GM12878 (cell line): ENCODE measurements at regions not wholly inside any gene's neighbourhood (a gene's known extent, or its start where the extent isn't known, plus 50 kb on each side); places are given as distances from the start of the nearest gene placed in this dataset.

Source experiments
- ATAC-seq: fragments of 200-7000 bp; cut with Tn5 transposase; 3 replicates; pipeline ENCODE4 v1.9.1; 2020; ENCODE audit warnings: mild to moderate bottlenecking, moderate library complexity
- BruUV-seq: library from RNA; stranded (reverse); fragments of 400-500 nt; replicated peaks from 2 replicates; lab custom pipeline; 2021; lab: Mats Ljungman, UMichigan
- CTCF ChIA-PET: fragments of 300-600 bp; sonication (Branson Sonifier 250); formaldehyde crosslinking; extraction: SDS; loops from one replicate; lab custom pipeline; 2021; ENCODE audit warnings: inconsistent platforms; lab: Yijun Ruan, JAX
- POLR2A ChIA-PET: fragments of 350-600 bp; formaldehyde crosslinking; extraction: SDS; loops from one replicate; lab custom pipeline; 2021; ENCODE audit warnings: inconsistent platforms; lab: Charles Lee
- RAD21 ChIA-PET: fragments of 300-600 bp; sonication (Branson Sonifier 250); formaldehyde crosslinking; loops from one replicate; lab custom pipeline; 2023; ENCODE audit warnings: antibody characterized with exemption; ENCODE audit not compliant: unreplicated experiment; lab: Charles Lee
- SMC1A ChIA-PET: fragments of 300-600 bp; sonication (Branson Sonifier 250); formaldehyde crosslinking; loops from one replicate; lab custom pipeline; 2023; ENCODE audit not compliant: unreplicated experiment, uncharacterized antibody; lab: Charles Lee
- DNase-seq: peaks from one replicate; pipeline ENCODE4 v3.0.0-alpha.2; 2011; ENCODE audit warnings: low read depth, low spot score
- FAIRE-seq: peaks from 3 replicates; lab custom pipeline; 2011; peaks lifted over from hg19 to GRCh38; lab: Jason Lieb, UNC
- H2AFZ ChIP-seq: 2 replicates; pipeline ENCODE4 v1.6.0; 2011; ENCODE audit warnings: low read depth, low read length, control low read depth; ENCODE audit not compliant: control insufficient read depth
- H3K27ac ChIP-seq: 2 replicates; pipeline ENCODE4 v1.5.1; 2011; ENCODE audit warnings: control low read depth; ENCODE audit not compliant: control insufficient read depth, insufficient read depth
- H3K27me3 ChIP-seq, 2 experiments: replicated peaks in 1 of 2; 2 replicates each; pipeline versions ENCODE4 v1.6.0 to v1.6.1; 2011; ENCODE audit warnings: low read length in 1 of 2; ENCODE audit not compliant: control insufficient read depth in 2 of 2, insufficient read depth in 2 of 2
- H3K36me3 ChIP-seq, 2 experiments: 2 replicates each; pipeline ENCODE4 v1.5.1; 2011; ENCODE audit warnings: low read length in 1 of 2; ENCODE audit not compliant: control insufficient read depth in 2 of 2, insufficient read depth in 2 of 2
- H3K4me1 ChIP-seq: 2 replicates; pipeline ENCODE4 v1.6.1; 2011; ENCODE audit warnings: mild to moderate bottlenecking, low read length, moderate library complexity, mixed read lengths; ENCODE audit not compliant: control insufficient read depth, insufficient read depth
- H3K4me2 ChIP-seq: 2 replicates; pipeline ENCODE4 v1.6.0; 2011; ENCODE audit warnings: control low read depth; ENCODE audit not compliant: control insufficient read depth, insufficient read depth
- H3K4me3 ChIP-seq: fragments of 200-600 bp; sonication (generic); 2 replicates; pipeline ENCODE4 v1.5.1; 2016
- H3K79me2 ChIP-seq: 2 replicates; pipeline ENCODE4 v1.6.0; 2011; ENCODE audit warnings: low read length; ENCODE audit not compliant: control insufficient read depth, insufficient read depth
- H3K9ac ChIP-seq: 2 replicates; pipeline ENCODE4 v1.8.0; 2011; ENCODE audit warnings: low read length, control low read depth, mixed read lengths; ENCODE audit not compliant: control insufficient read depth, insufficient read depth
- H3K9me3 ChIP-seq: replicated peaks from 3 replicates; pipeline ENCODE4 v1.5.1; 2011; ENCODE audit warnings: mild to moderate bottlenecking, low read length; ENCODE audit not compliant: control insufficient read depth, insufficient read depth
- H4K20me1 ChIP-seq: 2 replicates; pipeline ENCODE4 v1.6.0; 2011; ENCODE audit not compliant: control insufficient read depth, insufficient read depth
- BACH1 ChIP-seq: fragments of 450-650 bp; IDR thresholded peaks from 2 replicates; pipeline ENCODE4 v1.6.1; 2017; ENCODE audit warnings: mild to moderate bottlenecking, borderline replicate concordance
- BCL3 ChIP-seq: IDR thresholded peaks from 2 replicates; pipeline ENCODE4 v1.6.1; 2011; ENCODE audit warnings: borderline replicate concordance, low read depth, mild to moderate bottlenecking, moderate library complexity, low read length; ENCODE audit not compliant: insufficient read depth, poor library complexity, severe bottlenecking
- CBX3 ChIP-seq: fragments of 200-600 bp; sonication (generic); IDR thresholded peaks from 2 replicates; pipeline ENCODE4 v1.6.1; 2016; ENCODE audit warnings: low read depth, borderline replicate concordance
- CREM ChIP-seq: IDR thresholded peaks from 2 replicates; pipeline ENCODE4 v1.6.1; 2014; ENCODE audit warnings: antibody characterized with exemption, low read depth
- CTCF ChIP-seq, 3 experiments: IDR thresholded peaks in 2 of 3; conservative IDR thresholded peaks in 1 of 3; 2 replicates each; pipeline ENCODE4 v1.5.1; 2011; ENCODE audit warnings: low read depth in 3 of 3, low read length in 3 of 3, mild to moderate bottlenecking in 3 of 3, control low read depth in 2 of 3, moderate library complexity in 2 of 3, inconsistent platforms in 1 of 3, mixed read lengths in 1 of 3; ENCODE audit not compliant: control insufficient read depth in 2 of 3, insufficient read depth in 1 of 3; ENCODE audit errors: extremely low read depth in 1 of 3
- DPF2 ChIP-seq: fragments of 450-650 bp; IDR thresholded peaks from 2 replicates; pipeline ENCODE4 v1.6.1; 2017; ENCODE audit warnings: mild to moderate bottlenecking
- E2F4 ChIP-seq: IDR thresholded peaks from 2 replicates; pipeline ENCODE4 v1.6.1; 2012; ENCODE audit warnings: low read depth, low read length, improper control_type of control experiment
- EP300 ChIP-seq, 2 experiments: fragments of 150-350 bp in 1 of 2; IDR thresholded peaks; 2 replicates each; pipeline ENCODE4 v1.6.1; 2011 to 2012; ENCODE audit warnings: low read depth in 2 of 2, low read length in 2 of 2, borderline replicate concordance in 1 of 2, improper control_type of control experiment in 1 of 2, inconsistent platforms in 1 of 2; ENCODE audit not compliant: control insufficient read depth in 1 of 2
- HSF1 ChIP-seq: fragments of 150-350 bp; IDR thresholded peaks from 2 replicates; pipeline ENCODE4 v1.6.1; 2014; ENCODE audit warnings: mild to moderate bottlenecking, low read depth, low read length
- IRF3 ChIP-seq: fragments of 450-650 bp; IDR thresholded peaks from 2 replicates; pipeline ENCODE4 v1.6.1; 2014; ENCODE audit warnings: mild to moderate bottlenecking
- JUND ChIP-seq: IDR thresholded peaks from 2 replicates; pipeline ENCODE4 v1.6.1; 2012; ENCODE audit warnings: low read depth, mild to moderate bottlenecking, low read length, improper control_type of control experiment, moderate library complexity
- MYC ChIP-seq: IDR thresholded peaks from 2 replicates; pipeline ENCODE4 v1.6.1; 2011; ENCODE audit warnings: mild to moderate bottlenecking, low read length, moderate library complexity, inconsistent platforms; ENCODE audit not compliant: insufficient read depth, insufficient replicate concordance, insufficient read length, severe bottlenecking
- SMAD5 ChIP-seq: IDR thresholded peaks from 2 replicates; pipeline ENCODE4 v1.6.1; 2016; ENCODE audit warnings: antibody characterized with exemption, low read depth
- ZNF217 ChIP-seq: fragments of 450-650 bp; IDR thresholded peaks from 2 replicates; pipeline ENCODE4 v1.6.1; 2017; ENCODE audit warnings: antibody characterized with exemption, mild to moderate bottlenecking
- ZNF24 ChIP-seq: fragments of 450-650 bp; IDR thresholded peaks from 2 replicates; pipeline ENCODE4 v1.6.1; 2017; ENCODE audit warnings: antibody characterized with exemption, mild to moderate bottlenecking
- WGBS: methylation state at CpG from one replicate; pipeline ENCODE4 v1.1.6; 2016; ENCODE audit warnings: low lambda C conversion rate; ENCODE audit not compliant: insufficient replicate concordance, insufficient coverage; ENCODE audit errors: missing lambda C conversion rate; 5-methylcytosine and 5-hydroxymethylcytosine counted together
- in situ Hi-C: fragments of 300-500 bp; cut with MboI; formaldehyde crosslinking; loops from 9 replicates; pipeline ENCODE4 v1.14.3; 2018; ENCODE audit warnings: mixed read lengths
- intact Hi-C: fragments of 100-400 bp; cut with micrococcal nuclease; formaldehyde crosslinking; loops from one replicate; pipeline ENCODE4 v1.14.2; 2022; ENCODE audit not compliant: unreplicated experiment

GRCh38 chr13:75913925-75914324 lies 277.8 kb downstream of the LMO7 start:
- no TSS peak for BruUV-seq
- ChIA-PET SMC1A (no interaction called here), RAD21 (no interaction called here), POLR2A (no interaction called here), CTCF (interaction anchor here (1.4 kb wide), 1 partner anchor 11 kb away, joined by 4 read pairs; no protein-coding TSS in a partner anchor)
- Histone ChIP-seq H3K9me3 (no peaks in the 10 kb centered on the region), H3K27me3 (no peaks in the 10 kb centered on the region), H3K4me1 (no peaks in the 10 kb centered on the region), H3K27ac (no peak overlapping the region), H3K79me2 (no peaks in the 10 kb centered on the region), H3K36me3 (no peaks in the 10 kb centered on the region), H4K20me1 (no peaks in the 10 kb centered on the region), H3K9ac (no peak overlapping the region), H3K4me2 (no peak overlapping the region), H3K4me3 (no peak overlapping the region), H2AFZ (no peak overlapping the region)
- no peak for TF ChIP-seq DPF2
- no peak for TF ChIP-seq CBX3
- no peak for TF ChIP-seq EP300 (IDR thresholded peaks at IDR 0.05; ENCODE audit: borderline replicate concordance in 1 of 2, control insufficient read depth in 1 of 2, low read depth in 2 of 2, low read length in 2 of 2)
- TF ChIP-seq ZNF217 = no peak
- no peak for TF ChIP-seq CREM
- no peak for TF ChIP-seq SMAD5
- TF ChIP-seq ZNF24 = no peak
- TF ChIP-seq E2F4 = no peak
- no peak for TF ChIP-seq IRF3
- TF ChIP-seq MYC = no peak
- no peak for TF ChIP-seq CTCF (IDR thresholded peaks at IDR 0.05 in 2 of 3, conservative IDR thresholded peaks at IDR 0.05 in 1 of 3; ENCODE audit: control insufficient read depth in 2 of 3, extremely low read depth in 1 of 3, insufficient read depth in 1 of 3, low read depth in 3 of 3, low read length in 3 of 3)
- TF ChIP-seq HSF1 = no peak
- no peak for TF ChIP-seq JUND
- no peak for TF ChIP-seq BACH1
- TF ChIP-seq BCL3 = no peak
- DNase-seq (no peak), FAIRE-seq (no peak), ATAC-seq (no peak)
- WGBS = 23% methylated on average over 5 of the region's 5 CpGs
- in situ Hi-C loops = no loop called here
- intact Hi-C loops = no loop called here
